SU-DHL-6 (cell line): ENCODE measurements at regions not wholly inside any gene's neighbourhood (a gene's known extent, or its start where the extent isn't known, plus 50 kb on each side); places are given as distances from the start of the nearest gene placed in this dataset.

Experiments used
- CTCF ChIP-seq: fragments of 200-600 bp; sonication (generic); IDR thresholded peaks from one replicate; pipeline ENCODE4 v1.5.1; 2017; ENCODE audit warnings: antibody characterized with exemption, mild to moderate bottlenecking, low read length, moderate library complexity; ENCODE audit not compliant: insufficient read depth, poor library complexity, severe bottlenecking
- EZH2phosphoT487 ChIP-seq: fragments of 200-600 bp; sonication (generic), shearing (Covaris generic); conservative IDR thresholded peaks from 2 replicates; pipeline ENCODE4 v1.6.1; 2018; ENCODE audit warnings: mild to moderate bottlenecking, antibody characterized with exemption, low read length, moderate library complexity, mixed read lengths

- TF ChIP-seq CTCF: no peak
- no peak for TF ChIP-seq EZH2phosphoT487
Observed at GRCh38 chr15:31551323-31551722, 224.7 kb downstream of the KLF13 start.
